HG02763 (cell line): ENCODE measurements at regions not wholly inside any gene's neighbourhood (a gene's known extent, or its start where the extent isn't known, plus 50 kb on each side); places are given as distances from the start of the nearest gene placed in this dataset.
"Not testable (repeated sequence)": the region's sequence is repeated elsewhere in the genome, so short reads cannot be mapped to it uniquely, and the experiment has no call there.

Experiments used
- ATAC-seq: cut with Tn5 transposase; IDR thresholded peaks from one replicate; pipeline ENCODE4 v1.9.1; 2021; ENCODE audit warnings: mild to moderate bottlenecking, moderate library complexity; ENCODE audit not compliant: unreplicated experiment

GRCh38 chr6:14217728-14218518, 100.4 kb downstream of the CD83 start:
- ATAC-seq = no peak

DNA sequence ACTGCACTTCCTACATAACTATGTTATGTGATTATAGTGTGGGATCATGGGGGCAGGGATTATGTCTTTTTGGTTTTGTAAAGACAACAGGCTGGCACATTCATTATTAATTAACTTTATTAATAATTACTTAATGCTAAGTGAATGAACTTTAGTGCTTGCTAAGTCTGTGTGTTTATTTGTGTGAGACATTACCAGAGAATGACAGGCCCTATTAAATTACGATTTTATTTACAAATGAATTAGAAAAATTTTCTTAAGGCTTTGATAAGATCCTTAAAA, 100.9 kb downstream of the CD83 start:
- no peak for ATAC-seq

DNA sequence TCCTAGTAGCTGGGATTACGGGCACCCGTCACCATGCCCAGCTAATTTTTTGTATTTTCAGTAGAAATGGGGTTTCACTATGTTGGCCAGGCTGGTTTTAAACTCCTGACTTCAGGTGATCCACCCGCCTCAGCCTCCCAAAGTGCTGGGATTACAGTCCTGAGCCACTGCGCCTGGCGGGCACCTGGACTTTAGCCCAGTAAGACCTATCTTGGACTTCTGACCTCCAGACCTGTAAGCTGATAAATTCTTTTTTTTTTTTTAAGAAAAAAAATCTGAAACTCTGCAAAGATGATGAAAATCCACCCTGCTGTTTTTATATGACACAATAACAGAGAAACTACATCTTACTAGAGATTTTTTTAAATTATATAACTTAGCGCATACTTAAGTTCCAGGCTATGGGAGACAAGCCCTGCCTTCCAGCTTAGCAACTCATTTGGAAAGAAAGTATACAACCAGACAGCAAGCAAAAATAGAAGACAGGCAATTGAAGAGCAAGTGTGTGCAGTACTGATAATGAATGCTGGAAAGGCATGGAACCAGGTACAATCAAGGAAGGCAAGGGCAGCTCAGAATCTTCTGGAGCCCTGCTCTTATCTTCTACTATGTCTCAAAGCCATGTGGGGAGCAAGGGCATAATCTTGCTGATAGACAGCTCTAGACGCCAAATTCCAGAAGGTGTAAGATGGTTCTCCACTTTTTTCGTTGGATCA, 104.2 kb downstream of the CD83 start:
- no peak for ATAC-seq

DNA sequence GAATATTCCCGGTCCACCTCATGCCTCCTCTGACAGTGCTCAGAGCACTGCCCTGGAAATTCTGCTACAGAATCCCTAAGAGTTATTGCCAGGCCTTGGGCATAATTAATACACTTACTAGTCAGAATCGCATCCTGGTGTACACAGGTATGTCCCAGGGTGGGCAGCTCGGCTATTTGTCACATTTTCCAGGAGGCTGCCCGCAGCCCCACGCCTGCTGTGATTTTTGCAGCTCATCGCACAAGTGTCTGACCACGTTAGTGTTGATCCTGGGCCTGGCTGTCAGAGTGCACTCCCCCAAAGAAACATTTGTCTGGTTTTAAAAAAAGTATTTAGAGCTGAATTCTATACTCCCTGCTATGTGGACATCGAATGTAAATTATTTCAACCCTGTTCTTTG, 105.4 kb downstream of the CD83 start:
- no peak for ATAC-seq

DNA sequence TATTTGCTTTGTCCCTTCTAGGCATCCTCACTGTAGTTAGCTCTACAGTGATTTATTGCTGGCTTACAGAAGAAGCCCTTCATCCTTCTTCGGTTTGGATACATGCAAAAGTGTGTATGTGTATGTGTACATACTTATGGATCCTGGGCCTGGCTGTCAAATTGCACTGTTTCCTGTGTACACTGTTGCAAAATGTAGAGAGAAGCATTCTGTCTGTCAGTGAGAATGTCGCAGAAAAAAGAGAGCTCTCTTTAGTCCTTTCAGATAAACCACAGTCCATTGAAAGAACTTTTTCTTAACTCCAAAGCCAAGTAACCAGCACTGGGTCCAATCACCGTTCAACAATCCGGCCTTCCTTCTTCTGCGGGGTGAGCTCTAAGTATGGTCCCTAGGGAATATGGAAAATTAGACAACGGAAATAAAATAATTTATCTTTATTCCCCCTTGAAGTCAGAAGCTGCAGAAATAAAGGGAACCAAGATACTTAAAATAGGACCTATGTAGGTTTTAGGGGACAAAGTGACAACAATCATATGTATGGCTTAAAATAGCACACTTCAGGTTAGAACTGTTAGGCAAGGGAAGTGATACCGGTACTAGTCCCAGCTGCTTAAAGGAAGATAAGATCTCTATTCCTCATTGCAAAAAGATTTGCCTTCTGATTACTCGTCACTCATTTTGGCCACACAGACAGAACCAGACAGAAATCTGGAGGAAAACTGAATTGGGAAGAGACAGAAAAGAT, 107.0 kb downstream of the CD83 start:
- no peak for ATAC-seq

- no peak for ATAC-seq
Measured at GRCh38 chr6:14226051-14226660, 108.6 kb downstream of the CD83 start.

DNA sequence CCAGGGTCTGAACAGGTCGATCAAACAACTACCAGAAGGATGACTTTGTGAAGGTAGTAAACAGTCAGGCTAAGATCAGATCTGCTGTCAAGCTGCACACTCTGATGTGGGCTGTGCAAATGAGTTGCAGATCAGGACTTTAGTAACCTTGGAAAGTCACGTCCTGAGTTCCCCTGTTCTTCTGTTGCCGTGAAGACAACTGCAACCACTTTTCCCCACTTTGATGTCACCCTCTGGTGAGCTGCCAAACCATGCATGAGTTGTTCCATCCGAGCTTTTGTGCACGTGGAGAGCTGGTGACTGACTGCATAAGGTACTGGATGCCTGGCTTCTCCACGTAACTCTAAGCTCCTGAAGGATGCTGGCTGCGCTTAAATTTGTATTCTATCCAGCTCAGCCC, 111.0 kb downstream of the CD83 start:
- ATAC-seq = no peak

DNA sequence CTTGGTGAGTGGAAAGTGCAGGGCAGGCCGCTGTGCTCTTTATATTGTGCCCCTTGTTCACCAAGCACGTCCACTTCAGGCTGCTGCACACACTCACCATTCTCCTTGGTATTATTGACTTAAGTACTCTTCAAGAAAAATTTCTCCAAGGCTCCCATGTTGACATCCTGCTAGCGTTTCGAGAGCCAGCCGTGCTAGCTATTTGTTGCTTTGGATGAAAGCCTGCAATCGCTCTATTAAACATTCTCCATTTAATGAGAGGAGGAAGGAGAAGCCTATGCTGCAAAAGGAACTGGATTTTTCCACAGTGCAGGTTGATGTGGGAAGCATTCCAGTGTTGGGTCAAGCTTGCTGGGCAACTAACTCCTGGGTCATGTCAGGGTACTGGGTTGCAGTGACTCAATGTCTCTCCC, 113.5 kb downstream of the CD83 start:
- no peak for ATAC-seq

DNA sequence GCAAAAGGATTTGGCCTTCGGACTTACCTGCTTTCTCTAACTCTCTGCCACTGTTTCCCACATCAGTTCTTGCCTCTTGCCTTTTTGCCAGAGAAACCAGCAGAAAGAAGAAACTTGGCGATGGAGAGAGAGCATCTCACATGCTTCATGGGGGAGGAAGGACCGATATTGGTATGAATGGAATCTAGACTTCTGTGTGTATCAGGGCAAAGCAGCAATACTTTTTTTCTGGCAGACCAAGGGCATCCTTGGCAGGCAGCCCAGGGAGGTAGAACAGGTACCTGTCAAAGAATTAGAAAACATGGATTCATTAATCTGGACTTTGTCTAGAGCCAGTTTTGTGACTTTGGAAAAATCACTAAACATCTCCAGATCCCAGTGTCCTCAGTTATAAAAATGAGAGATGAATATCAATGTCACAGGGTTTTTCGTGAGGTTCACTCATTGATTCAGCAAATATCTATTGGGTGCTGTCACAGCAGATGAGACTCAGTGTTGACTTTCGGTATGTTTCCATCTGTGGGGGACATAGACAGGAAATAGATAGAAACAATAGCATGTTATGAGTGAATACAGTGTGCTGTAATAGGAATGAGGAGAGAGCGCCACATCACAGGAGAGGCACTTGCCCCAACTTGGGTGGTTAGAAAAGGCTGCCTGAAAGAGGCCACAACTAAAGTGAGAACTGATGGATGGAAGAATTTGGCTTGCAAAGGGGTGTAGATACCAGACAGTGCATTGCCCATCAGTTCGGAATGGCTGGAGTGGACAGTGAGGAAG, 114.1 kb downstream of the CD83 start:
- no peak for ATAC-seq

DNA sequence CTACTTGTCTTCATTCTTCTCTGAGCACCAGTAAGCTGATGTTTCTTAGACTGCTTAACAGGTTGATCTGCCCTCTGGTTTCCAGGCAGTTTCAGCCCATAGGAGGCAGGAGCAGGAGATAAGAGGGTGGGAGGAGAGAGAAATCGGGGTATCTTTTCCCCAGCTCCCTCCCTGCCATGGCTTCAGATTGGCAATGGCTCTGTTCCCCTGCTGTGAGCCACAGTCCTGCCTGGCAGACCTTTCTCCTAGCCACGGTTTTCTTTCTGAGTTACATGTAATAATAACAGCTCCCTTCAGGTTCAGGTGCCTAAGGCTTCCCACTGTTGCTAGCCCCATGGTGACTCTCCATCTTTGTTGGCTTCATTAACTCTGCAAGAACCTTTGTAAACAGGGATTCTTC, 115.3 kb downstream of the CD83 start:
- ATAC-seq = no peak

DNA sequence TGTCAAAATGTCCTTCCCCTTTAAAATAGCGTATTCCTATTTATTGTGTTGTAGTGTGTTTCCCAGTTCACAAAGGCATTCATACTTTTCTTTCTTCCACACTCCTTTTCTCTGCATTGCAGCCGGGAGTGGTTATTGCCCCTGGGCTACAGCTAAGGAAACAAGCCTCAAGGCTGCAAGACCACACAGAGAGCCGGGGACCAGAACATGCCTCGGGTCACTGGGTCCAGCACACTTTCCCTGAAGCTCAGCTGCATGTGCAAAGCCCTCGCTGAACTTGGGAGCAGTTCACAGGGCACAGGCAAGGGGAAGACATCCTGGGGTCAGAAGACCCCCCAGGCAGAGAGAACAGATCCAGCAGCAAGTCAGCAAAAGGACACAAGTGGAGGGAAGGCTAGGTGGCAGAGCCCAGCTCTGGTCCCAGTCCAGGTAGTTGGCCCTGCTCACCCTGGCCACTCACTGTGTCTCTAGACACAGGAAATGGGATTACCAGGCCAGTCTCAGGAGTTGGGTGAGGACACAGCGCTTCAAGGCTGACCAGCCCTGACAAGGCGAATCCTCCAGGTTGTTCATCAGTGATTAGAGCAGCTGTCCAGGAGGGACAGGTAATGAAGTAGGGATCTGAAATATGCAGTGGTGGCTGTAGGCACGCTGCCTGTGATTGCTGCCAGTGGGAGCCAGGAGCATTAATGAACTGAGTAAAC, 118.2 kb downstream of the CD83 start:
- no peak for ATAC-seq

DNA sequence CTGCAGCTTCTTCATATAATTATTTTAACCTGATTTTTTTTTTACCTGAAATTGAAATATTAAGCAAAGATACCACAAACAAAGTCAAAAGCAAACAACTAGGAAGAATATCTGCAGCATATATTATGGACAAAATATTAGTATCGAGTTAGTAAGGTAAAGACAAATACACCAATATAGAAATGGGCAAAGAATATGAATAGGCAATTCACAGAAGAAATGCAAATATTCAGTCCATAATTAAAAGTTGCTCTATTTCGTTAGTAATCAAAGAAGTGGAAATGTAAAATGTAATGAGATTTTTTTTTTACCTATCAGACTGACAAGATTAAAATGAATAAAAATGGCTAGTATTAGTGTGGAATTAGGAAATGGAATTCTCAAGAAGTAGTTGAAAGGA, 121.5 kb downstream of the CD83 start:
- no peak for ATAC-seq

- ATAC-seq = no peak
Measured at GRCh38 chr6:14240411-14241166, 123.0 kb downstream of the CD83 start.

GRCh38 chr6:14241255-14242070, 123.9 kb downstream of the CD83 start:
- ATAC-seq = no peak

- ATAC-seq = not testable (repeated sequence)
Measured at GRCh38 chr6:14242912-14243311, 125.3 kb downstream of the CD83 start.

- ATAC-seq = no peak
Measured at GRCh38 chr6:14243597-14243996, 126.0 kb downstream of the CD83 start.

- no peak for ATAC-seq
Measured at GRCh38 chr6:14246876-14247275, 129.3 kb downstream of the CD83 start.

DNA sequence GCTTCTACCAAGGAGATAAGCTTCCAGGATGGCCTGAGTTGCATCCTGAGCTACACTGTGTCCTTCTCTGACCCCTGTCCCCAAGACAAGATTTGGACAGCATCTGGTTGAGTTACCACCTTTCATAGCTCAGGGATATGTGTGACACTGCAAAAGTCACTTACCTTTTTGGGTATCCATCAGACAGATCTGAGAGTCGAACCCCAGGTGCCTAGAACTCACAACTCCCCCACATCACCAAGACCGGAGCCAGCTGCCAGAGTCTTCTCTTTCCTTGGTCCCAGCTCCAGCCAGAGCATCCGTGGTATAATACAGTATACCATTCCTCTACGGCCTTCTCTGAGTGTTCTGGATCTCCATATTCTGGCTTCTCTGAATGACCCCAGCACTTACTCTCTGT, 133.0 kb downstream of the CD83 start:
- no peak for ATAC-seq
